ENCODE measurements at regions not wholly inside any gene's neighbourhood (a gene's known extent, or its start where the extent isn't known, plus 50 kb on each side); places are given as distances from the start of the nearest gene placed in this dataset.

- no peak for DNase-seq
Observed at GRCh38 chr3:94873751-94874150, 810.9 kb downstream of the NSUN3 start.

- DNase-seq, result no peak
Observed at GRCh38 chr3:94875149-94875548, 812.3 kb downstream of the NSUN3 start.

DNA sequence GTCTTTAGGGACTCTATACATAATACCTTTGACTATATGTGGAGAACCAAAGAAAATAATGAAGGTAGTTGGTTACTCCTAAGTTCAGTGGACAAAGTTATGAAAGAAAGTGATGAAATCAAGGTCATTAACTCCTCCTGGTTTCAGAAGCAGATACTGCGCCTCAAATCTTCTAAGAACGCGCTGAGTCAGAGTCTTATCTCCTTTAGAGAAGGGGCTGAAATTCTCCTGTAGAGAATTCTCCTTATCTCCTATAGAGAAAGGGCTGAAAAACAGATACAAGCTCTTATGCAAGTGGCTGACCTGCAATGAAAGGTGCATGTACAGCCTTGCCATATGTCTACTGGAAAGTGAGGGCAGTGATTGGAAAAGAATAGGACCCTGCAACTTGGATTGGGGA, 824.2 kb downstream of the NSUN3 start:
- DNase-seq, result no peak

- DNase-seq, result no peak
Observed at GRCh38 chr3:94896994-94897393, 834.1 kb downstream of the NSUN3 start.

- DNase-seq, result no peak
Observed at GRCh38 chr3:94904156-94904674, 841.4 kb downstream of the NSUN3 start.

DNA sequence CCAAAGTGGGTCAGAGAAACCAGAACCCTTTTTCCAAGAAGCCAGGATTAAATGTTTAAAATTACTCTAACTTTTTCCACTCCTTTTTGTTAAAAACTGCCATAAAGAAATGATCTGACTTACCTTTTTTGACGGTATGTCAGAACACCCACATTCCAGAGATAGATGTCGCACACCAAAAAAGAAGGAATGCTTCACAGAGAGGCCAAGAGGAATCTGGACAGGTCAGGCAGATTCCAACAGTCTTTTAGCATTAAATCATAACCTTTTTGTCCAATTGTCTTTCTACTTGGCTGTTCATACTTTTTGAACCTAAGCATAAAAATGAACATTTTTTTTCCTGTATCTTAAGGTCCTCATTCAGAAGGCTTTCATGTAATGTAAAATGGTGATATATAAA, 846.9 kb downstream of the NSUN3 start:
- no peak for DNase-seq

DNA sequence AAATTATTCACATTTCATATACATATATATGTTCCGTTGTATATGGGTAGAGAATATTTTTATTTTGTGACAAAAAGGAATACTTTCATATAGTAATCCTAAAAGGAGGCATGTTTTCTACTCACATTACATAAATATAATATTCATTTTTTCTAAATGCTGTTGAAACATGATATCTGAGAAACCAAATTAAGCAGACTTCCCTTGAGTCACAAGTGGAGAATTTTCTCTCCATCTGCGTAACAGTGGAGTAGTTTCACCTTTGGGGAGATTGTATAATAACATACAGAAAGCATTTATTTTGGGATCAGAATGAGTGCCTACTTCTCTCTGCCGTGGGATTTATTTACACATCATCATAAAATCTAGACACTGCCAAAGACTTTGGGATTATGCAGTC, 849.8 kb downstream of the NSUN3 start:
- no peak for DNase-seq

DNA sequence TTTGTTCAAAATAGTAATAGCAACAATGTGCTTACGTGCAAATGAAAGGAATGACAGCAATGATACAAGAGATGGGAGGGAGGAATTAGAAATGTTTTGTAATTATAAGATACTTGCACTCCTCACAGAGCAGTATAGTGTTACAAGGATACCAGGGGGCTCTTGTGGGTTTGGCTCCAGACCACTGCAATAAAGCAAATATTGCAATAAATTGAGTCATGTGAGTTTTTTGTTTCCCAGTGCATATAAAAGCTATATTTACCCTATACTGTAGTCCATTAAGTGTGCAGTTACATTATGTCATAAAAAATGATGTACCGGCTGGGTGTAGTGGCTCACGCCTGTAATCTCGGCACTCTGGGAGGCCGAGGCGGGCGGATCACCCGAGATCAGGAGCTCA, 864.3 kb downstream of the NSUN3 start:
- no peak for DNase-seq

DNA sequence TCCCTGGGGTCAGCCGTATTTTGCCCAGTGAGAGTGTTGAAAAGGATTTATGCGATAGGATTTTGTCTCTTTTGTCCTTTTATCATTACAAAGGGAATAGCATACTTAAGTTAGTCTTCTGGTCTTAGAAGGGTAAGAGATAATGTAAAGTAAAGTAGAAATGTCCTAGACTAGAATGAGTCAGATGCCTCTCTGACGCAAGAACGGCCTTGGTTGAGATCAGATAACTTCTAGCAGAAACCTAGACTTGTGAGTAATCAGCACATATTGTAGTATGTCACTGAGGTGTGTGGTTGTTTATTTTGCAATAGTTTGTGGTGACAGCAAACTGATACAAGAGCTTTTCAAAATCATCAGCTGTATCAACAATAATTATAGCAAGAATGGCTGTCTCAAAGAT, 866.1 kb downstream of the NSUN3 start:
- DNase-seq, result no peak

- DNase-seq, result no peak
Observed at GRCh38 chr3:94935738-94936580, 873.1 kb downstream of the NSUN3 start.

DNA sequence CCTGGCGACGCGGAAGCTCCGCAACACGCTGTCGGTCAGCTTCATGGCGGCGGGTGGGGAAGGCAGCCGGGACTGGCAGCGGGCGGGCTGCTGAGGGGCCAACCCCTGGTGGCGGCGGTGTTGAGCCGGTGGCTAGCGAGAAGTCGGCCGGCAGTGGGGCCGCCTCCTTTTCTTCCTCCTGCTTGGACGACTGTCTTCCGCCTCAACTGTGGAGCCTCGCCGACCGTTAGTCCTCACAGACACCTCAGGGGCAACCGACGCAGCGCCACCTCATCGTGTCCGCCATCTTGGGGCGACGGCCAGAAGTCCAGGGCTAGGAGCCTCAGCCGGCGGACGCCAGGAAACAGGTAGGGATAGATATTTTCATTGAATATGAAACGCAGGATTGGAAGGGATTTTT, 875.1 kb downstream of the NSUN3 start:
- DNase-seq, result no peak

- no peak for DNase-seq
Observed at GRCh38 chr3:94946683-94947082, 883.8 kb downstream of the NSUN3 start.

GRCh38 chr3:94961423-94962100, 898.7 kb downstream of the NSUN3 start:
- DNase-seq, result no peak

- no peak for DNase-seq
Observed at GRCh38 chr3:94965867-94966475, 903.1 kb downstream of the NSUN3 start.

GRCh38 chr3:94967196-94967595, 904.3 kb downstream of the NSUN3 start:
- DNase-seq, result no peak

DNA sequence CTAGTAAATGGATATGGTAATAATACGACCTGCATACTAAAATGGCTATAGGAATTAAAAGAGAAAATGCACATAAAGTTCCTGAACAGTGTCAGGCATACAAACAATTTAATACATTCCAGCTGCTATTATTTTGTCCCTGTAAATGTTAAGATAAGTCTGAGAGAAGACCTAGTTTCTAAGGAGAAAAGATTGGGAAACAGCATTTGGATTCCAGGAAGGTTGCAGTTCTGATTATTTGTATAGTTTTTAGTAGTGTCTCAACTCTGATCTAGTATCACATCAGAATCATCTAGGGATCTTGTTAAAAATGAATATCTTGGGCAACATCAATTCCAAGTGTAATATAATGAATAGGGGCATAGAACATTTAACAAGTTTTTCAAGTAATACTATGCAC, 905.7 kb downstream of the NSUN3 start:
- no peak for DNase-seq

- DNase-seq, result no peak
Observed at GRCh38 chr3:94972066-94972465, 909.2 kb downstream of the NSUN3 start.

DNA sequence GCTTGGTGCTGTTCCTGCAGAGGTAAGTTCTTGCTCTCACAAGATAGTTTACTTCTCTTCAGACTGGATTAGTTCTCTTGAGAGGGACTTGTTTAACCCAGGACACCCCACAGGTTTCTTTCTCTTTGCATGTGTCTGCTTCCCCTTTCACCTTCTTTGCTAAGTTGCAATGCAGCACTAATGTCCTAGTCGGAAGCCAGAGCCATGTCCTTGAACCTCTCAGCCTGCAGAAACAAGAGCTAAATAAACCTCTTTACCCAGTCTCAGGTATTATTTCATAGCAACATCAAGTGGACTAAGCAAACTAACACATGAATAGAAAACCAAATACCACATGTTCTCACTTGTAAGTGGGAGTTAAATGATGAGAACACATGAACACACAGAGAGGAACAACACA, 915.2 kb downstream of the NSUN3 start:
- no peak for DNase-seq

DNA sequence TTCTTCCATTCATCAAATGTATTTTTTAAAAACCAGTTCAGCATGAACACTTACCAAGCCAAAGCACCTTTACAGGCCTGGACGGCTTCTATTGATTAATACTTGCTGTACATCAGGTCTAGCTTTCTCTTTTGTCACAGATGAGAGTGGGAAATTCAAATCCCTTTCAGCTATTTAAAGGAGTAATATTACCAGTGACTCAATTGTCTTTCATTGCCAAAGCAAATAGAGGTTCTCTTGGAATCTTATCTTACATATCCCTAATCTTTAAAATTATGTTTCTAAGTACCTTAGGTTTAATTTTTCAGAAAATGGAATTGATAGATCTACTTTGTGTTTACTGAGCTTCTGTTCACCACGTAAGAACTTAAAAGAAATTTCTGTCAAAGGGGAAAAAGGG, 922.9 kb downstream of the NSUN3 start:
- DNase-seq, result no peak

DNA sequence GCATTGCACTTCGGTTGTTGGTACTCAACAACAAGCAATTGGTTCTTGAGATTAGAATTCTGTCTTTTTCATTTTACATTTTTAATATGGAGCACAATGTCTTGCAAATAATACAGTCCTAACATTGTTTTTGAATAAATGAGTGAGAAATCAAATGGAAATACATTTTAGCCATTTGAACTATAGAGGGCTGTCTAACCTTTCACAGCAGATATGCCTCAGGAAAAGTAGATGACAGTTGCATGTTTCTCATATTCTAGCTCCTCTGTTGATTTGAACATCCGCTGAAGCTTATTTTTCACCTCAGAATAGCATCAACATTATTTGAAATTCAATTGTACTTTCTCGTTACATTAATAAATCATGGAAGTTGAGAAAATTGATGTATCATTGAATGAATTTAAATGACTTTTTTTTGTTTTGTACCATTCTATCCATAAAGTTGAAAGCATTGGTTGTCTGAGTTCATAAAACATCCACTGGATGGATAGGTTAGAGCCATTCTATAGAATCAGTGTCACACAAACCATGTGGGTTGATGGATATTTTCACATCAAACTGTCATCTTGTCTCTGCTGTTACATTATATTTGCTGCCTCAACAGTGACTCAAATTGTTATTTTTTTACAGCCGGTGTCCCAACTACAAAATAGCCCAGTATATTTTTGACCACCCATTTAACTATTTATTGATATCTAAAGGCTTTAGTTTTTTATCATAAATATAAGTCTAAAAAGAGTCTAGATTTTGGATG, 928.3 kb downstream of the NSUN3 start:
- no peak for DNase-seq

- no peak for DNase-seq
Observed at GRCh38 chr3:94996743-94997142, 933.9 kb downstream of the NSUN3 start.

GRCh38 chr3:95002438-95003046, 939.7 kb downstream of the NSUN3 start:
- DNase-seq, result no peak

DNA sequence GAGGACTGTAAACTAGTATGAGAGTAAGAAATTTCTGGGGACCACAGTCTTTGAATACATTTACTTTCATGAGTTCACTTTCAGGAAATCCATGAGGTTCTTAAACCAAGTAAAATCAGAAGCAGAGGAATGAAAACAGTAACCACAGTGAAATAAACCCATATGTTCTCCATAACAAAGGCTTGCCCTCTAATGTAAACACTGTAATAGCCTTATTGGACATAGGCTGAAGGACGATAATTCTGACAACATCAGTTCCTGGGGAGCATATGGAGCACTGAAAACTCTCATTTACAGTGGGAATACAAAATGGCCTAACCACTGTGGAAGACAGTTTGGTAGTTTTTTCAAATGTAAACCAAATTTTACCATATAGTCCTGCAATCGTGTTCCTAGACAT, 965.8 kb downstream of the NSUN3 start:
- no peak for DNase-seq
